ENCODE measurements at regions not wholly inside any gene's neighbourhood (a gene's known extent, or its start where the extent isn't known, plus 50 kb on each side); places are given as distances from the start of the nearest gene placed in this dataset.
"Not testable (repeated sequence)": the region's sequence is repeated elsewhere in the genome, so short reads cannot be mapped to it uniquely, and the experiment has no call there.

GRCh38 chr6:74467533-74468215 lies 738.2 kb downstream of the COL12A1 start:
- no peak for DNase-seq

GRCh38 chr6:74466572-74466971 lies 739.3 kb downstream of the COL12A1 start:
- no peak for DNase-seq

- DNase-seq, result no peak
Measured at GRCh38 chr6:74459260-74459659, 746.6 kb downstream of the COL12A1 start.

- no peak for DNase-seq
Measured at GRCh38 chr6:74458536-74458935, 747.3 kb downstream of the COL12A1 start.

GRCh38 chr6:74455786-74456185 lies 750.1 kb downstream of the COL12A1 start:
- no peak for DNase-seq

GRCh38 chr6:74451953-74452352 lies 753.9 kb downstream of the COL12A1 start:
- DNase-seq, result no peak

GRCh38 chr6:74448850-74449249 lies 752.8 kb downstream of the CD109 start:
- DNase-seq, result no peak

- DNase-seq, result no peak
Measured at GRCh38 chr6:74447013-74447412, 751.0 kb downstream of the CD109 start.

- DNase-seq, result no peak
Measured at GRCh38 chr6:74439123-74439811, 743.3 kb downstream of the CD109 start.

- DNase-seq, result not testable (repeated sequence)
Measured at GRCh38 chr6:74438395-74438794, 742.4 kb downstream of the CD109 start.

- no peak for DNase-seq
Measured at GRCh38 chr6:74434171-74434570, 738.2 kb downstream of the CD109 start.

GRCh38 chr6:74431873-74432580 lies 736.0 kb downstream of the CD109 start:
- DNase-seq, result no peak

- DNase-seq, result no peak
Measured at GRCh38 chr6:74420221-74420620, 724.2 kb downstream of the CD109 start.

GRCh38 chr6:74415056-74415455 lies 719.1 kb downstream of the CD109 start:
- no peak for DNase-seq

- no peak for DNase-seq
Measured at GRCh38 chr6:74410630-74411029, 714.6 kb downstream of the CD109 start.

GRCh38 chr6:74409447-74409846 lies 713.4 kb downstream of the CD109 start:
- peak; percentile 18 for DNase-seq

- DNase-seq, result no peak
Measured at GRCh38 chr6:74408844-74409243, 712.8 kb downstream of the CD109 start.

- no peak for DNase-seq
Measured at GRCh38 chr6:74404366-74404765, 708.4 kb downstream of the CD109 start.

GRCh38 chr6:74402781-74403180 lies 706.8 kb downstream of the CD109 start:
- DNase-seq, result no peak

- not testable (repeated sequence) for DNase-seq
Measured at GRCh38 chr6:74378437-74378836, 682.4 kb downstream of the CD109 start.

GRCh38 chr6:74369556-74369993 lies 673.6 kb downstream of the CD109 start:
- no peak for DNase-seq

GRCh38 chr6:74368746-74369145 lies 672.7 kb downstream of the CD109 start:
- DNase-seq, result no peak

- no peak for DNase-seq
Measured at GRCh38 chr6:74366634-74367033, 670.6 kb downstream of the CD109 start.

GRCh38 chr6:74362391-74362790 lies 666.4 kb downstream of the CD109 start:
- DNase-seq, result no peak

Data from NCI-H1694 (cell line).